GM23338 (cell line): ENCODE measurements at regions not wholly inside any gene's neighbourhood (a gene's known extent, or its start where the extent isn't known, plus 50 kb on each side); places are given as distances from the start of the nearest gene placed in this dataset.

Experiments
- ATAC-seq: fragments of 200-7000 bp; cut with Tn5 transposase; 3 replicates; pipeline ENCODE4 v1.9.1; 2020
- DNase-seq: peaks from one replicate; pipeline ENCODE4 v3.0.0-alpha.2; 2015; ENCODE audit warnings: low spot score
- H2AFZ ChIP-seq: fragments of 200-600 bp; sonication (generic); 2 replicates; pipeline ENCODE4 v1.8.0; 2016; ENCODE audit warnings: antibody characterized with exemption, mild to moderate bottlenecking, moderate library complexity
- H3F3A ChIP-seq: fragments of 200-600 bp; sonication (generic); replicated peaks from 2 replicates; pipeline ENCODE4 v1.8.0; 2017; ENCODE audit warnings: antibody characterized with exemption, mixed run types, low read depth
- H3K27ac ChIP-seq: fragments of 200-600 bp; sonication (generic); 2 replicates; pipeline ENCODE4 v1.6.1; 2016; ENCODE audit warnings: low read depth
- H3K27me3 ChIP-seq: fragments of 200-600 bp; sonication (generic); 2 replicates; pipeline ENCODE4 v1.8.0; 2016; ENCODE audit warnings: mild to moderate bottlenecking, mixed run types, moderate library complexity; ENCODE audit not compliant: insufficient read depth
- H3K36me3 ChIP-seq: fragments of 200-600 bp; sonication (generic); 2 replicates; pipeline ENCODE4 v1.8.0; 2016; ENCODE audit warnings: mild to moderate bottlenecking; ENCODE audit not compliant: insufficient read depth
- H3K4me1 ChIP-seq: fragments of 200-600 bp; sonication (generic); 2 replicates; pipeline ENCODE4 v1.8.0; 2016; ENCODE audit warnings: mild to moderate bottlenecking, moderate library complexity; ENCODE audit not compliant: insufficient read depth
- H3K4me2 ChIP-seq: fragments of 200-600 bp; sonication (generic); 2 replicates; pipeline ENCODE4 v1.7.1; 2017; ENCODE audit warnings: mixed run types
- H3K4me3 ChIP-seq: fragments of 200-600 bp; sonication (generic); 2 replicates; pipeline ENCODE4 v1.6.1; 2016; ENCODE audit warnings: mixed run types
- H3K79me2 ChIP-seq: fragments of 200-600 bp; sonication (generic); replicated peaks from 2 replicates; pipeline ENCODE4 v1.8.0; 2017; ENCODE audit warnings: mild to moderate bottlenecking; ENCODE audit not compliant: insufficient read depth
- H3K9me2 ChIP-seq: fragments of 200-600 bp; sonication (generic); 2 replicates; pipeline ENCODE4 v1.8.0; 2017; ENCODE audit not compliant: insufficient read depth
- H4K20me1 ChIP-seq: fragments of 200-600 bp; sonication (generic); replicated peaks from 2 replicates; pipeline ENCODE4 v1.8.0; 2017; ENCODE audit warnings: mild to moderate bottlenecking; ENCODE audit not compliant: insufficient read depth
- H3K27ac Mint-ChIP-seq: 2 replicates; pipeline ENCODE4 v1.8.0; 2020; ENCODE audit warnings: inconsistent platforms, mild to moderate bottlenecking, moderate library complexity, mixed read lengths
- H3K27me3 Mint-ChIP-seq: 3 replicates; pipeline ENCODE4 v1.8.0; 2022; ENCODE audit warnings: low read depth, mild to moderate bottlenecking, moderate library complexity, mixed read lengths, inconsistent platforms; ENCODE audit not compliant: insufficient read depth, poor library complexity
- H3K36me3 Mint-ChIP-seq: 3 replicates; pipeline ENCODE4 v1.8.0; 2021; ENCODE audit warnings: low read depth, mild to moderate bottlenecking, inconsistent platforms, moderate library complexity, mixed read lengths
- H3K4me1 Mint-ChIP-seq: 3 replicates; pipeline ENCODE4 v1.8.0; 2020; ENCODE audit warnings: mild to moderate bottlenecking, inconsistent platforms, mixed read lengths
- H3K4me3 Mint-ChIP-seq: 3 replicates; pipeline ENCODE4 v1.8.0; 2021; ENCODE audit warnings: moderate library complexity, mild to moderate bottlenecking, inconsistent platforms, mixed read lengths
- H3K9me3 Mint-ChIP-seq: 3 replicates; pipeline ENCODE4 v1.8.0; 2020; ENCODE audit warnings: moderate library complexity, mild to moderate bottlenecking, inconsistent platforms, mixed read lengths
- CREB1 ChIP-seq: fragments of 250-450 bp; sonication (Bioruptor Pico); IDR thresholded peaks from 2 replicates; pipeline ENCODE4 v1.5.0; 2020; ENCODE audit warnings: low read depth, mild to moderate bottlenecking, moderate library complexity
- CTCF ChIP-seq, 2 experiments: fragments of 200-600 bp in 1 of 2; sonication (generic) in 1 of 2; conservative IDR thresholded peaks; 2 replicates each; pipeline versions ENCODE4 v1.5.1 to v1.6.1; 2016 to 2017; ENCODE audit warnings: antibody characterized with exemption in 2 of 2, low read depth in 2 of 2, mild to moderate bottlenecking in 2 of 2, moderate library complexity in 1 of 2
- ETS1 ChIP-seq: IDR thresholded peaks from 2 replicates; pipeline ENCODE4 v1.6.1; 2016; ENCODE audit warnings: antibody characterized with exemption
- EZH2 ChIP-seq: fragments of 200-600 bp; sonication (generic); IDR thresholded peaks from one replicate; pipeline ENCODE4 v1.8.0; 2017; ENCODE audit warnings: antibody characterized with exemption, mild to moderate bottlenecking, low read depth; ENCODE audit not compliant: unreplicated experiment
- EZH2phosphoT487 ChIP-seq: fragments of 200-600 bp; sonication (generic); IDR thresholded peaks from one replicate; pipeline ENCODE4 v1.8.1; 2018; ENCODE audit warnings: antibody characterized with exemption; ENCODE audit not compliant: unreplicated experiment
- JUNB ChIP-seq: IDR thresholded peaks from one replicate; pipeline ENCODE4 v1.6.1; 2016; ENCODE audit warnings: antibody characterized with exemption; ENCODE audit not compliant: unreplicated experiment
- NANOG ChIP-seq: IDR thresholded peaks from 2 replicates; pipeline ENCODE4 v1.6.1; 2016; ENCODE audit warnings: antibody characterized with exemption, borderline replicate concordance
- POLR2AphosphoS5 ChIP-seq: IDR thresholded peaks from 2 replicates; pipeline ENCODE4 v1.6.1; 2016; ENCODE audit warnings: antibody characterized with exemption, low read depth
- REST ChIP-seq: IDR thresholded peaks from one replicate; pipeline ENCODE4 v1.6.1; 2018; ENCODE audit warnings: antibody characterized with exemption; ENCODE audit not compliant: unreplicated experiment
- STAT1 ChIP-seq: IDR thresholded peaks from one replicate; pipeline ENCODE4 v1.6.1; 2016; ENCODE audit warnings: antibody characterized with exemption; ENCODE audit not compliant: unreplicated experiment
- ZNF114 ChIP-seq: fragments of 250-450 bp; sonication (Bioruptor Pico); IDR thresholded peaks from 2 replicates; pipeline ENCODE4 v1.5.0; 2020; ENCODE audit warnings: mild to moderate bottlenecking, moderate library complexity
- ZNF331 ChIP-seq: fragments of 250-450 bp; sonication (Bioruptor Pico); IDR thresholded peaks from 2 replicates; pipeline ENCODE4 v1.5.0; 2020; ENCODE audit warnings: low read depth, mild to moderate bottlenecking, moderate library complexity
- ZNF462 ChIP-seq: fragments of 250-450 bp; sonication (Bioruptor Pico); IDR thresholded peaks from 2 replicates; pipeline ENCODE4 v1.5.0; 2020; ENCODE audit warnings: mild to moderate bottlenecking, moderate library complexity

GRCh38 chr13:109541081-109541480 is 245.3 kb downstream of the IRS2 start:
- H2AFZ ChIP-seq = no peak overlapping the region
- TF ChIP-seq ZNF114 (CRISPR knock-in tag) = no peak
- TF ChIP-seq NANOG = no peak
- no peak for TF ChIP-seq ETS1
- no peak for TF ChIP-seq REST
- no peak for TF ChIP-seq JUNB
- TF ChIP-seq CTCF (conservative IDR thresholded peaks at IDR 0.05; ENCODE audit: low read depth in 2 of 2) = no peak
- no peak for TF ChIP-seq CREB1 (CRISPR knock-in tag)
- no peak for TF ChIP-seq STAT1
- TF ChIP-seq POLR2AphosphoS5 = no peak
- TF ChIP-seq EZH2phosphoT487 = no peak
- no peak for TF ChIP-seq EZH2
- no peak for TF ChIP-seq ZNF462 (CRISPR knock-in tag)
- TF ChIP-seq ZNF331 (CRISPR knock-in tag) = no peak

More at GRCh38 chr13:109541081-109541480, 245.3 kb downstream of the IRS2 start:
- Histone ChIP-seq H3F3A (no peaks in the 10 kb centered on the region), H3K27me3 (no peaks in the 10 kb centered on the region), H3K9me2 (0 out of 2 replicates have a peak, but pooled peaks cover 12% of the 10 kb centered on the region), H3K4me2 (no peak overlapping the region), H3K36me3 (no peaks in the 10 kb centered on the region), H4K20me1 (no peaks in the 10 kb centered on the region), H3K27ac (no peak overlapping the region), H3K4me3 (no peak overlapping the region), H3K79me2 (no peaks in the 10 kb centered on the region), H3K4me1 (peaks cover 13% of the 10 kb centered on the region)
- Mint-ChIP-seq H3K4me3 (no peak overlapping the region), H3K27me3 (peaks cover 5% of the 10 kb centered on the region), H3K4me1 (peaks cover 21% of the 10 kb centered on the region), H3K27ac (no peak overlapping the region), H3K36me3 (no peaks in the 10 kb centered on the region), H3K9me3 (no peaks in the 10 kb centered on the region; the same call in 2 of the 3 replicates)
- no peak for ATAC-seq
- DNase-seq = no peak
